ENCODE measurements at regions not wholly inside any gene's neighbourhood (a gene's known extent, or its start where the extent isn't known, plus 50 kb on each side); places are given as distances from the start of the nearest gene placed in this dataset.

GRCh38 chr13:109906976-109907375 is 120.6 kb upstream of the IRS2 start:
- no TSS peak for BruUV-seq (replicated peaks)
- ChIA-PET POLR2A (no interaction called here), CTCF (no interaction called here)
- Histone ChIP-seq H3K36me3 (ENCODE audit: control insufficient read depth, insufficient read depth, low read length) (no peaks in the 10 kb centered on the region), H3K4me3 (ENCODE audit: low read depth, low read length) (no peak overlapping the region), H3K9me3 (no peaks in the 10 kb centered on the region; the same call in 1 of the 2 replicates), H3K4me1 (no peaks in the 10 kb centered on the region), H3K27me3 (replicated peaks; ENCODE audit: control insufficient read depth, insufficient read depth, low read length) (no peaks in the 10 kb centered on the region)
- TF ChIP-seq, protein P1, sequence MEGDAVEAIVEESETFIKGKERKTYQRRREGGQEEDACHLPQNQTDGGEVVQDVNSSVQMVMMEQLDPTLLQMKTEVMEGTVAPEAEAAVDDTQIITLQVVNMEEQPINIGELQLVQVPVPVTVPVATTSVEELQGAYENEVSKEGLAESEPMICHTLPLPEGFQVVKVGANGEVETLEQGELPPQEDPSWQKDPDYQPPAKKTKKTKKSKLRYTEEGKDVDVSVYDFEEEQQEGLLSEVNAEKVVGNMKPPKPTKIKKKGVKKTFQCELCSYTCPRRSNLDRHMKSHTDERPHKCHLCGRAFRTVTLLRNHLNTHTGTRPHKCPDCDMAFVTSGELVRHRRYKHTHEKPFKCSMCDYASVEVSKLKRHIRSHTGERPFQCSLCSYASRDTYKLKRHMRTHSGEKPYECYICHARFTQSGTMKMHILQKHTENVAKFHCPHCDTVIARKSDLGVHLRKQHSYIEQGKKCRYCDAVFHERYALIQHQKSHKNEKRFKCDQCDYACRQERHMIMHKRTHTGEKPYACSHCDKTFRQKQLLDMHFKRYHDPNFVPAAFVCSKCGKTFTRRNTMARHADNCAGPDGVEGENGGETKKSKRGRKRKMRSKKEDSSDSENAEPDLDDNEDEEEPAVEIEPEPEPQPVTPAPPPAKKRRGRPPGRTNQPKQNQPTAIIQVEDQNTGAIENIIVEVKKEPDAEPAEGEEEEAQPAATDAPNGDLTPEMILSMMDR (IDR thresholded peaks at IDR 0.05; ENCODE audit: insufficient read depth in 1 of 2, low read depth in 1 of 2, low read length in 1 of 2, severe bottlenecking in 1 of 2, unreplicated experiment in 1 of 2): no peak
- H3K9me3 Mint-ChIP-seq (ENCODE audit: unreplicated experiment): peaks cover 18% of the 10 kb centered on the region
- H3K27me3 Mint-ChIP-seq (ENCODE audit: insufficient read depth, unreplicated experiment): no peaks in the 10 kb centered on the region
- intact Hi-C loops (cut with micrococcal nuclease; ENCODE audit: unreplicated experiment): no loop called here
- no peaks in the 10 kb centered on the region for H3K4me1 Mint-ChIP-seq (ENCODE audit: low read depth, unreplicated experiment)
- H3K27ac Mint-ChIP-seq (ENCODE audit: unreplicated experiment): no peak overlapping the region
- no peak for DNase-seq
- no peak overlapping the region for H3K4me3 Mint-ChIP-seq (ENCODE audit: unreplicated experiment)
- no peaks in the 10 kb centered on the region for H3K36me3 Mint-ChIP-seq (ENCODE audit: insufficient read depth, unreplicated experiment)

DNA sequence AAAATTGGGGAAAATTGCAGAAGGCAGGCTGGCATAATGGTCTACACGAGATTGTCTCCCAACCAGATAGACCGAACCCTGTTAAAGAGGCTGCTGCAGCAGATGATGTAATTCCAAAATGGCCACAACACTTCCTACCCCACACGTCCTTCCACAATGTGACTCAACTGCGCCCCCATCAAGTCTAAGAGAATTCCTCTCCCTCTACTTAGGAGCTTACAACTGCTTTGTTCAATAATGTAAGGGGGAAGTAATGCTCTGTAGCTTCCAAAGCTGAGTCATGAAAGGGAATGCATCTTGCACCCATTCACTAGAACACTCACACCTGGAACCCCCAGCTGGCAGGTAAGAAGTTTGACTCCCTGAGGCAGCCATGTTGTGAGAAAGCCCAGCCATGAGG is 117.8 kb upstream of the IRS2 start:
- intact Hi-C loops (cut with micrococcal nuclease; ENCODE audit: unreplicated experiment): no loop called here
- ChIA-PET CTCF (no interaction called here), POLR2A (no interaction called here)
- peak in 1 of 2 experiments; percentile 22 for DNase-seq
- H3K27me3 ChIP-seq (replicated peaks; ENCODE audit: control insufficient read depth, insufficient read depth, low read length): no peaks in the 10 kb centered on the region
- TF ChIP-seq, protein P1 (IDR thresholded peaks at IDR 0.05; ENCODE audit: insufficient read depth in 1 of 2, low read depth in 1 of 2, low read length in 1 of 2, severe bottlenecking in 1 of 2, unreplicated experiment in 1 of 2): peak in 1 of 2 experiments; percentile 4
- no peaks in the 10 kb centered on the region for H3K36me3 Mint-ChIP-seq (ENCODE audit: insufficient read depth, unreplicated experiment)
- no TSS peak for BruUV-seq (replicated peaks)
- H3K27ac Mint-ChIP-seq (ENCODE audit: unreplicated experiment): no peak overlapping the region
- H3K9me3 Mint-ChIP-seq (ENCODE audit: unreplicated experiment): peaks cover 16% of the 10 kb centered on the region
- no peak overlapping the region for H3K4me3 Mint-ChIP-seq (ENCODE audit: unreplicated experiment)
- no peaks in the 10 kb centered on the region; the same call in 1 of the 2 replicates for H3K9me3 ChIP-seq
- H3K4me1 ChIP-seq: no peaks in the 10 kb centered on the region
- no peaks in the 10 kb centered on the region for H3K4me1 Mint-ChIP-seq (ENCODE audit: low read depth, unreplicated experiment)
- no peaks in the 10 kb centered on the region for H3K36me3 ChIP-seq (ENCODE audit: control insufficient read depth, insufficient read depth, low read length)
- H3K4me3 ChIP-seq (ENCODE audit: low read depth, low read length): no peak overlapping the region
- peaks cover 3% of the 10 kb centered on the region for H3K27me3 Mint-ChIP-seq (ENCODE audit: insufficient read depth, unreplicated experiment)

GRCh38 chr13:109900741-109901140 is 114.4 kb upstream of the IRS2 start:
- intact Hi-C loops (cut with micrococcal nuclease; ENCODE audit: unreplicated experiment): no loop called here
- no peak for DNase-seq
- Mint-ChIP-seq H3K9me3 (ENCODE audit: unreplicated experiment) (no peaks in the 10 kb centered on the region), H3K4me1 (ENCODE audit: low read depth, unreplicated experiment) (no peaks in the 10 kb centered on the region), H3K27ac (ENCODE audit: unreplicated experiment) (no peak overlapping the region), H3K27me3 (ENCODE audit: insufficient read depth, unreplicated experiment) (peaks cover 3% of the 10 kb centered on the region), H3K4me3 (ENCODE audit: unreplicated experiment) (no peak overlapping the region), H3K36me3 (ENCODE audit: insufficient read depth, unreplicated experiment) (no peaks in the 10 kb centered on the region)
- no peaks in the 10 kb centered on the region; the same call in 1 of the 2 replicates for H3K9me3 ChIP-seq
- BruUV-seq (replicated peaks): no TSS peak
- POLR2A ChIA-PET: no interaction called here
- TF ChIP-seq, protein P1 (IDR thresholded peaks at IDR 0.05; ENCODE audit: insufficient read depth in 1 of 2, low read depth in 1 of 2, low read length in 1 of 2, severe bottlenecking in 1 of 2, unreplicated experiment in 1 of 2): no peak
- no peaks in the 10 kb centered on the region for H3K36me3 ChIP-seq (ENCODE audit: control insufficient read depth, insufficient read depth, low read length)
- no peak overlapping the region for H3K4me3 ChIP-seq (ENCODE audit: low read depth, low read length)
- CTCF ChIA-PET: no interaction called here
- H3K4me1 ChIP-seq: no peaks in the 10 kb centered on the region
- H3K27me3 ChIP-seq (replicated peaks; ENCODE audit: control insufficient read depth, insufficient read depth, low read length): no peaks in the 10 kb centered on the region
